ENCODE measurements at regions not wholly inside any gene's neighbourhood (a gene's known extent, or its start where the extent isn't known, plus 50 kb on each side); places are given as distances from the start of the nearest gene placed in this dataset.

DNA sequence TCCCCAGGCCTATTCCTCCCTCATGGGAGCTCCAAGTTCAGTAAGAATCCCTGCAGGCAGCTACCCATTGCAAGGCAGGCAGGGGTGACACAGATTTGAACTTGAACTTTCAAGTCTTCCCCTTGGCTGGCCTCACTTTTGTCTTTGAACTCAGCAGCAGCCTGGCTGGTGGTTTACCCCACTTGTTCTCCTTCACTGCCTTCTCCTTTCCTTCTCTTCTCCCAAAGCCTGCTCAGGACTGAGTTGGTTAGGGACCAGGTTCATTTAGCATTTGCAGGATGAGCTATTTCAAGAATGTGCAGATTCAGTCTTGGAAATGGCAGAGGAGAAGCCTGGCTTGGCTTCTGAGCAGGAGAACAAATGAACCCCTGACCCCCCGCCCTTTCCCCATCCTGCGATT, 67.7 kb upstream of the TBX3 start:
- no peak overlapping the region for H2AFZ ChIP-seq (ENCODE audit: low read length)
- H3K4me1 ChIP-seq (ENCODE audit: insufficient read depth, low read length, poor library complexity, severe bottlenecking), result no peaks in the 10 kb centered on the region
- H4K20me1 ChIP-seq (ENCODE audit: insufficient read depth, low read length, poor library complexity, severe bottlenecking), result no peaks in the 10 kb centered on the region
- H3K36me3 ChIP-seq (ENCODE audit: insufficient read depth, low read length), result no peaks in the 10 kb centered on the region
- H3K9me3 ChIP-seq (ENCODE audit: insufficient read depth, low read depth, low read length), result peaks cover 3% of the 10 kb centered on the region; the same call in 1 of the 2 replicates
- H3K4me3 ChIP-seq (ENCODE audit: low read length, poor library complexity, severe bottlenecking), result no peak overlapping the region
- no peaks in the 10 kb centered on the region for H3F3A ChIP-seq (ENCODE audit: low read depth)
- H3K27me3 ChIP-seq (ENCODE audit: insufficient read depth, low read length, poor library complexity, severe bottlenecking), result no peaks in the 10 kb centered on the region
- no peak overlapping the region for H3K4me2 ChIP-seq (ENCODE audit: low read depth, low read length, poor library complexity, severe bottlenecking)
- no peaks in the 10 kb centered on the region for H3K79me2 ChIP-seq (ENCODE audit: insufficient read depth, low read length)
- no peaks in the 10 kb centered on the region for H3K9me2 ChIP-seq (replicated peaks; ENCODE audit: low read depth, low read length)
- TF ChIP-seq CTCF (conservative IDR thresholded peaks at IDR 0.05; ENCODE audit: low read length), result no peak
- no peak for TF ChIP-seq EZH2phosphoT487 (IDR thresholded peaks at IDR 0.05; ENCODE audit: borderline replicate concordance)
- no peak overlapping the region for H3K9ac ChIP-seq (ENCODE audit: low read depth, low read length, poor library complexity, severe bottlenecking)

GRCh38 chr12:114750917-114751316, 66.9 kb upstream of the TBX3 start:
- H3K79me2 ChIP-seq (ENCODE audit: insufficient read depth, low read length), result no peaks in the 10 kb centered on the region
- no peaks in the 10 kb centered on the region for H3K27me3 ChIP-seq (ENCODE audit: insufficient read depth, low read length, poor library complexity, severe bottlenecking)
- no peaks in the 10 kb centered on the region for H3K36me3 ChIP-seq (ENCODE audit: insufficient read depth, low read length)
- no peak overlapping the region for H3K4me2 ChIP-seq (ENCODE audit: low read depth, low read length, poor library complexity, severe bottlenecking)
- no peaks in the 10 kb centered on the region for H4K20me1 ChIP-seq (ENCODE audit: insufficient read depth, low read length, poor library complexity, severe bottlenecking)
- TF ChIP-seq EZH2phosphoT487 (IDR thresholded peaks at IDR 0.05; ENCODE audit: borderline replicate concordance) (no peak), CTCF (conservative IDR thresholded peaks at IDR 0.05; ENCODE audit: low read length) (no peak)
- H3K4me3 ChIP-seq (ENCODE audit: low read length, poor library complexity, severe bottlenecking), result no peak overlapping the region
- no peak overlapping the region for H2AFZ ChIP-seq (ENCODE audit: low read length)
- H3K9ac ChIP-seq (ENCODE audit: low read depth, low read length, poor library complexity, severe bottlenecking), result no peak overlapping the region
- H3K4me1 ChIP-seq (ENCODE audit: insufficient read depth, low read length, poor library complexity, severe bottlenecking), result no peaks in the 10 kb centered on the region
- peaks cover 3% of the 10 kb centered on the region; the same call in 1 of the 2 replicates for H3K9me3 ChIP-seq (ENCODE audit: insufficient read depth, low read depth, low read length)
- H3F3A ChIP-seq (ENCODE audit: low read depth), result no peaks in the 10 kb centered on the region
- H3K9me2 ChIP-seq (replicated peaks; ENCODE audit: low read depth, low read length), result no peaks in the 10 kb centered on the region

DNA sequence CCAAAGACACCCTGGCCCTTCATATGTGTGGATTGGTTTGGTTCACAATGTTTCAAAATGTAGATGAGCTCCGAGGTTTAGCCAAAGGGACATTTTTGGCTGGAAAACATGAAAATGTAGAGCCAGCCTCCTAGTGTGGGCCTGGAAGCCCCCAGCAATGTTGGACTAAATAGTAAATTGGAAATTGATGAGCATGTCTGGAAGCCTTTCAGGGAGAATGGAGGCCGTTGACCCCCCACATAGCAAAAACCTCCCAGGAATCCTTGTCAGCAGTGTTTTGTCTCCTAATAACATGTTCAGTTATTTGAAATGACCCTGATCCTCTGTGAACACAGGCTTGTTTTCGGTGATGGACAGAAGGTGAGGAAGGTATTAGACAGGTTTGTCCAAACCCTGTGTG, 65.1 kb upstream of the TBX3 start:
- TF ChIP-seq CTCF (conservative IDR thresholded peaks at IDR 0.05; ENCODE audit: low read length) (no peak), EZH2phosphoT487 (IDR thresholded peaks at IDR 0.05; ENCODE audit: borderline replicate concordance) (no peak)
- Histone ChIP-seq H2AFZ (ENCODE audit: low read length) (no peak overlapping the region), H3F3A (ENCODE audit: low read depth) (no peaks in the 10 kb centered on the region), H4K20me1 (ENCODE audit: insufficient read depth, low read length, poor library complexity, severe bottlenecking) (no peaks in the 10 kb centered on the region), H3K4me2 (ENCODE audit: low read depth, low read length, poor library complexity, severe bottlenecking) (no peak overlapping the region), H3K4me3 (ENCODE audit: low read length, poor library complexity, severe bottlenecking) (no peak overlapping the region), H3K9me3 (ENCODE audit: insufficient read depth, low read depth, low read length) (peaks cover 3% of the 10 kb centered on the region; the same call in 1 of the 2 replicates), H3K27me3 (ENCODE audit: insufficient read depth, low read length, poor library complexity, severe bottlenecking) (no peaks in the 10 kb centered on the region), H3K9ac (ENCODE audit: low read depth, low read length, poor library complexity, severe bottlenecking) (no peak overlapping the region), H3K79me2 (ENCODE audit: insufficient read depth, low read length) (no peaks in the 10 kb centered on the region), H3K9me2 (replicated peaks; ENCODE audit: low read depth, low read length) (no peaks in the 10 kb centered on the region), H3K36me3 (ENCODE audit: insufficient read depth, low read length) (no peaks in the 10 kb centered on the region), H3K4me1 (ENCODE audit: insufficient read depth, low read length, poor library complexity, severe bottlenecking) (no peaks in the 10 kb centered on the region)

Data from Loucy (cell line).